ENCODE measurements at regions not wholly inside any gene's neighbourhood (a gene's known extent, or its start where the extent isn't known, plus 50 kb on each side); places are given as distances from the start of the nearest gene placed in this dataset.

DNA sequence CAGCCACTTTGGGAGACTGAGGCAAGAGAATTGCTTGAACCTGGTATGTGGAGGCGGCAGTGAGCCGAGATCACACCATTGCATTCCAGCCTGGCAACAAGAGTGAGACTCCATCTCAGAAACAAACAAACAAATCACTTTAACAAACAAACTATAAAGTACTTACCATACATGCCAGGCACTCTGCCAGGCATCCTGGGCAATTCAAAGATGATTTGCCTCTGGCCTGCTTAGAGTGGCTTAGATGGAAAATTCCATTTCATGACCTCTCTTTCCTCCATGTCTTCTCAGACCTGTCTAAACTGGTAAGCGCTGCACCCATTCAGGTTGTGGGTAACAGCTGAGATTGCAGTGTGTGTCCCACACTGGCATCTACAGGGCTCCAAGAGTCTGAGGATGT, 273.2 kb downstream of the BCL2 start:
- Mint-ChIP-seq H3K27me3 (ENCODE audit: low read depth) (peaks cover 13% of the 10 kb centered on the region), H3K27ac (no peak overlapping the region), H3K36me3 (ENCODE audit: insufficient read depth in 2 of 2) (peaks cover 8 to 11% of the 10 kb centered on the region in 2 donors), H3K4me3 (no peak overlapping the region), H3K9me3 (peaks cover 6% of the 10 kb centered on the region in 2 donors), H3K4me1 (ENCODE audit: low read depth) (peaks cover 23% of the 10 kb centered on the region)
- DNase-seq (no peak), ATAC-seq (replicated peaks in 1 of 2) (no peak)

GRCh38 chr18:63043516-63043915, 276.1 kb downstream of the BCL2 start:
- no peak overlapping the region for H3K27ac Mint-ChIP-seq
- peaks cover 6 to 7% of the 10 kb centered on the region in 2 donors for H3K9me3 Mint-ChIP-seq
- no peak overlapping the region for H3K4me3 Mint-ChIP-seq
- H3K4me1 Mint-ChIP-seq (ENCODE audit: low read depth): peaks cover 27% of the 10 kb centered on the region
- ATAC-seq (replicated peaks in 1 of 2) (no peak), DNase-seq (no peak)
- H3K36me3 Mint-ChIP-seq (ENCODE audit: insufficient read depth in 2 of 2): peaks cover 11 to 17% of the 10 kb centered on the region in 2 donors
- peaks cover 6% of the 10 kb centered on the region for H3K27me3 Mint-ChIP-seq (ENCODE audit: low read depth)

GRCh38 chr18:63042351-63042750, 277.2 kb downstream of the BCL2 start:
- H3K4me1 Mint-ChIP-seq (ENCODE audit: low read depth): peaks cover 27% of the 10 kb centered on the region
- H3K4me3 Mint-ChIP-seq: no peak overlapping the region
- peaks cover 6% of the 10 kb centered on the region for H3K27me3 Mint-ChIP-seq (ENCODE audit: low read depth)
- no peak overlapping the region for H3K27ac Mint-ChIP-seq
- peaks cover 6 to 7% of the 10 kb centered on the region in 2 donors for H3K9me3 Mint-ChIP-seq
- peaks cover 11 to 17% of the 10 kb centered on the region in 2 donors for H3K36me3 Mint-ChIP-seq (ENCODE audit: insufficient read depth in 2 of 2)
- ATAC-seq (replicated peaks in 1 of 2) (no peak), DNase-seq (no peak)

GRCh38 chr18:63040788-63041410, 278.7 kb downstream of the BCL2 start:
- Mint-ChIP-seq H3K4me1 (ENCODE audit: low read depth) (peaks cover 27% of the 10 kb centered on the region), H3K36me3 (ENCODE audit: insufficient read depth in 2 of 2) (peaks cover 11 to 17% of the 10 kb centered on the region in 2 donors), H3K27ac (no peak overlapping the region), H3K9me3 (peaks cover 6 to 7% of the 10 kb centered on the region in 2 donors), H3K4me3 (peak overlapping the region; percentile 7 to 64), H3K27me3 (ENCODE audit: low read depth) (peaks cover 6% of the 10 kb centered on the region)
- DNase-seq (peak in 1 of 2 donors; percentile 5), ATAC-seq (replicated peaks in 1 of 2) (peak; percentile 54 to 56)

- DNase-seq (no peak), ATAC-seq (replicated peaks in 1 of 2) (no peak)
- Mint-ChIP-seq H3K4me1 (ENCODE audit: low read depth) (peaks cover 23% of the 10 kb centered on the region), H3K27ac (no peak overlapping the region), H3K27me3 (ENCODE audit: low read depth) (peaks cover 1% of the 10 kb centered on the region), H3K9me3 (peaks cover 4% of the 10 kb centered on the region in 2 donors), H3K36me3 (ENCODE audit: insufficient read depth in 2 of 2) (peaks cover 9 to 15% of the 10 kb centered on the region in 2 donors), H3K4me3 (no peak overlapping the region)
Observed at GRCh38 chr18:63037491-63037890, 282.1 kb downstream of the BCL2 start.

DNA sequence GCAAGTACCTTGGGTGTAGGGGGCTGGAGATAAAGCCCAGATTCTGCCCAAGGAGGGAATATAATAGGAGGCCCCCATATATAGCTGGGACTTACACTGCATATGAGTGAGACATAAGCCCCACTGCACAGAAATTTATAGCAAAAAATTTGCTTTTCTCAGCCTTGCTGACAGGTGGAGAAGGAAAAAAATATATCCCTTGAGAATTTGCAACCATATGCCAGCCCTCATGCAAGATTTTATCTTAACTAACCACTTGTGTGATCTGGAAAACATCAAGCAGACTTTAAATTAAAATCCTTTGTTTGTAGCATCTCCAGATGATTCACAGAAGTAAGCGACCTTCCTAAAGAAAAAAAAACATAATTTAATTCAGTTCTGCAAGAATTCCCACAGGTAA, 288.2 kb downstream of the BCL2 start:
- DNase-seq (no peak), ATAC-seq (replicated peaks in 1 of 2) (no peak)
- Mint-ChIP-seq H3K4me1 (ENCODE audit: low read depth) (no peaks in the 10 kb centered on the region), H3K9me3 (peaks cover 5% of the 10 kb centered on the region in 2 donors), H3K27ac (no peak overlapping the region), H3K36me3 (ENCODE audit: insufficient read depth in 2 of 2) (peaks cover 0 to 3% of the 10 kb centered on the region in 2 donors), H3K27me3 (ENCODE audit: low read depth) (peaks cover 10% of the 10 kb centered on the region), H3K4me3 (no peak overlapping the region)
